ENCODE measurements at regions not wholly inside any gene's neighbourhood (a gene's known extent, or its start where the extent isn't known, plus 50 kb on each side); places are given as distances from the start of the nearest gene placed in this dataset.

DNA sequence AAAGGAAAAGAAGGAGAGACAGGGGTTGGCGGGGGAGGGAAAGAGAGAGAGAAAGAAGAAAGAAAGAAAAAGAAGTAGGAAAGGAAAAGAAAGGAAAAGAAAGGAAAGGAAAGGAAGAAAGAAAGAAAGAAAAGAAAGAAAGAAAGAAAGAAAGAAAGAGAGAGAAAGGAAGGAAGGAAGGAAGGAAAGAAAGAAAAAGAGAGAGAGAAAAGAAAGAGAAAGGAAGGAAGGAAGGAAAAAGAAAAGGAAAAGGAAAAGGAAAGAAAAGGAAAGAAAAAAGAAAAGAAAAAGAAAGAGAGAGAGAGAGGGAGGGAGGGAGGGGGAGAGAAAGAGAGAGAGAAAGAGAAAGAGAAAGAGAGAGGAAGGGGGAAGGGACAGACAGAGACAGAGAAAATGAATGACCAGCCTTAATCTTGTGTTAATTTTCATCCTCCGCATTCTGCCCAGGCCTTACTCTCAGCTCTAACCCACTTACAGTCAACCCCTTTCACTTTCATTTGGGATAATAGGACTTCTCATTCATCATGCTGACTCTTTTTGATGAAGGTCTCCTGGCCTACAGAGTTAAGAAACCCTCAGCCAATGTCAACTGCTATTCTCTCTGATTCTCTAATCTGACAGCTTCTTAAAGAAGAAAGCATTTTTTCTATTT lies 207.3 kb downstream of the SUCLG1 start:
- no peaks in the 10 kb centered on the region for H3K9me3 ChIP-seq
- no peak for DNase-seq
- WGBS, 3 donors: 81 to 89% (median 84%) methylated on average over 2 of the region's 2 CpGs
- H3K4me1 ChIP-seq (ENCODE audit: insufficient read depth): no peaks in the 10 kb centered on the region
- TF ChIP-seq EP300 (IDR thresholded peaks at IDR 0.05): no peak
- TF ChIP-seq POLR2A (IDR thresholded peaks at IDR 0.05): no peak
- TF ChIP-seq, protein P1, sequence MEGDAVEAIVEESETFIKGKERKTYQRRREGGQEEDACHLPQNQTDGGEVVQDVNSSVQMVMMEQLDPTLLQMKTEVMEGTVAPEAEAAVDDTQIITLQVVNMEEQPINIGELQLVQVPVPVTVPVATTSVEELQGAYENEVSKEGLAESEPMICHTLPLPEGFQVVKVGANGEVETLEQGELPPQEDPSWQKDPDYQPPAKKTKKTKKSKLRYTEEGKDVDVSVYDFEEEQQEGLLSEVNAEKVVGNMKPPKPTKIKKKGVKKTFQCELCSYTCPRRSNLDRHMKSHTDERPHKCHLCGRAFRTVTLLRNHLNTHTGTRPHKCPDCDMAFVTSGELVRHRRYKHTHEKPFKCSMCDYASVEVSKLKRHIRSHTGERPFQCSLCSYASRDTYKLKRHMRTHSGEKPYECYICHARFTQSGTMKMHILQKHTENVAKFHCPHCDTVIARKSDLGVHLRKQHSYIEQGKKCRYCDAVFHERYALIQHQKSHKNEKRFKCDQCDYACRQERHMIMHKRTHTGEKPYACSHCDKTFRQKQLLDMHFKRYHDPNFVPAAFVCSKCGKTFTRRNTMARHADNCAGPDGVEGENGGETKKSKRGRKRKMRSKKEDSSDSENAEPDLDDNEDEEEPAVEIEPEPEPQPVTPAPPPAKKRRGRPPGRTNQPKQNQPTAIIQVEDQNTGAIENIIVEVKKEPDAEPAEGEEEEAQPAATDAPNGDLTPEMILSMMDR (IDR thresholded peaks at IDR 0.05): no peak
- H3K27me3 ChIP-seq: no peaks in the 10 kb centered on the region
- H3K27ac ChIP-seq: no peak overlapping the region
- H3K36me3 ChIP-seq: no peaks in the 10 kb centered on the region
- intact Hi-C loops (cut with DNase I): no loop called here
- no peak overlapping the region for H3K4me3 ChIP-seq

GRCh38 chr2:84249140-84249539 lies 209.9 kb downstream of the SUCLG1 start:
- Histone ChIP-seq H3K36me3 (no peaks in the 10 kb centered on the region), H3K4me3 (no peak overlapping the region), H3K9me3 (no peaks in the 10 kb centered on the region), H3K4me1 (ENCODE audit: insufficient read depth) (no peaks in the 10 kb centered on the region), H3K27ac (no peak overlapping the region), H3K27me3 (no peaks in the 10 kb centered on the region)
- 80 to 82% (median 81%) methylated on average over 4 of the region's 4 CpGs for WGBS, 3 donors
- no peak for DNase-seq
- intact Hi-C loops (cut with DNase I): no loop called here
- TF ChIP-seq EP300 (IDR thresholded peaks at IDR 0.05) (no peak), POLR2A (IDR thresholded peaks at IDR 0.05) (no peak)
- TF ChIP-seq, protein P1 (IDR thresholded peaks at IDR 0.05): no peak

DNA sequence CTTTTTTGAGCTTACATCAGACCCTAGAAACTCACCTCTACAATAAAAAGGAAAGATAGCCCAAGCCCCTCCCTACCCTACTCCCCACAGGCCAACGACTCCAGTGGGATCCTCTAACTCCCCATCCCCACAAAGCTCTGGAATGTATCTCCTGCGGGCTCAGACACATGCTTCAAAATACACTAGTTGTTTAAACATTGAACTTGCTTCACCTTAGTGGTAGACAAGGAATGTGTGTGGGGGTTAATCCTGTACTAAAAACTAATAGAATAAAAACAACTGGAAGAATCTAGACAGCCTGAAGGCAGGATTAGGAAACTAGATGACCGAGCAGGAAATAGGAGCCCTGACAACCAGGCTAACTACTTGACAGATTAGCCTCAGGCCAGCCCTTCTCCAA lies 211.5 kb downstream of the SUCLG1 start:
- Histone ChIP-seq H3K27ac (no peak overlapping the region), H3K9me3 (no peaks in the 10 kb centered on the region), H3K36me3 (no peaks in the 10 kb centered on the region), H3K4me1 (ENCODE audit: insufficient read depth) (no peaks in the 10 kb centered on the region), H3K4me3 (no peak overlapping the region), H3K27me3 (no peaks in the 10 kb centered on the region)
- no peak for DNase-seq
- 21 to 28% (median 28%) methylated on average over 3 of the region's 3 CpGs for WGBS, 3 donors
- TF ChIP-seq, protein P1 (IDR thresholded peaks at IDR 0.05): no peak
- TF ChIP-seq POLR2A (IDR thresholded peaks at IDR 0.05) (no peak), EP300 (IDR thresholded peaks at IDR 0.05) (no peak)
- intact Hi-C loops (cut with DNase I): no loop called here

GRCh38 chr2:84243788-84244733 lies 215.0 kb downstream of the SUCLG1 start:
- 54 to 59% (median 54%) methylated on average over 9 of the region's 9 CpGs for WGBS, 3 donors
- intact Hi-C loops (cut with DNase I): no loop called here
- Histone ChIP-seq H3K9me3 (no peaks in the 10 kb centered on the region), H3K4me1 (ENCODE audit: insufficient read depth) (no peaks in the 10 kb centered on the region), H3K36me3 (no peaks in the 10 kb centered on the region), H3K27ac (no peak overlapping the region), H3K4me3 (no peak overlapping the region), H3K27me3 (no peaks in the 10 kb centered on the region)
- TF ChIP-seq, protein P1 (IDR thresholded peaks at IDR 0.05): no peak
- TF ChIP-seq POLR2A (IDR thresholded peaks at IDR 0.05): no peak
- TF ChIP-seq EP300 (IDR thresholded peaks at IDR 0.05): no peak
- DNase-seq: no peak

Data from ovary (tissue), 7 donors.